ENCODE measurements at regions not wholly inside any gene's neighbourhood (a gene's known extent, or its start where the extent isn't known, plus 50 kb on each side); places are given as distances from the start of the nearest gene placed in this dataset.

DNA sequence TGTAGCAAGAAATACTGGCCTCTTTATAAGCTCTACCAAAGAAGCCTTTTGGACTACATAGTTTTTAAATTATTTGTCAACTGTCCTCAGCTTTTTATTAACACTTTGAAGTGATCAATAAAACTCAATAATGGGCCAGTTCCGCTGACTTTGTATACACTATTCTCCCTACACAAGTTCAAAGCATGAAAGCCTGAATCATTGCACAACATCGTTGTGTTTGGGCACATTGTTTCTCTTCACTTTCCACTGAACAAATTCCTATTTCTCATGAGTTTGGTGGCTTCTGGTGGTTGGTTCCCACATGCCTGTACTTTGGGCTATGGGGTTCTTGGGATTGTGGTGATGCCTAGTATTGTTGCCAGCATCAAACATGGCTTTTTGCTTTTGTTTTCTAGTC is 561.8 kb upstream of the LRRN3 start (continued):
- no peak for TF ChIP-seq PPARG (CRISPR knock-in tag; conservative IDR thresholded peaks at IDR 0.05)
- TF ChIP-seq SALL1 (CRISPR knock-in tag; IDR thresholded peaks at IDR 0.05): peak; percentile 20; the same call in 1 of the 2 replicates
- no peak for TF ChIP-seq RBAK (CRISPR knock-in tag; IDR thresholded peaks at IDR 0.05)
- TF ChIP-seq, protein P1, sequence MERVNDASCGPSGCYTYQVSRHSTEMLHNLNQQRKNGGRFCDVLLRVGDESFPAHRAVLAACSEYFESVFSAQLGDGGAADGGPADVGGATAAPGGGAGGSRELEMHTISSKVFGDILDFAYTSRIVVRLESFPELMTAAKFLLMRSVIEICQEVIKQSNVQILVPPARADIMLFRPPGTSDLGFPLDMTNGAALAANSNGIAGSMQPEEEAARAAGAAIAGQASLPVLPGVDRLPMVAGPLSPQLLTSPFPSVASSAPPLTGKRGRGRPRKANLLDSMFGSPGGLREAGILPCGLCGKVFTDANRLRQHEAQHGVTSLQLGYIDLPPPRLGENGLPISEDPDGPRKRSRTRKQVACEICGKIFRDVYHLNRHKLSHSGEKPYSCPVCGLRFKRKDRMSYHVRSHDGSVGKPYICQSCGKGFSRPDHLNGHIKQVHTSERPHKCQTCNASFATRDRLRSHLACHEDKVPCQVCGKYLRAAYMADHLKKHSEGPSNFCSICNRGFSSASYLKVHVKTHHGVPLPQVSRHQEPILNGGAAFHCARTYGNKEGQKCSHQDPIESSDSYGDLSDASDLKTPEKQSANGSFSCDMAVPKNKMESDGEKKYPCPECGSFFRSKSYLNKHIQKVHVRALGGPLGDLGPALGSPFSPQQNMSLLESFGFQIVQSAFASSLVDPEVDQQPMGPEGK (CRISPR knock-in tag; IDR thresholded peaks at IDR 0.05): no peak
- no peak for TF ChIP-seq ELF3 (CRISPR knock-in tag; IDR thresholded peaks at IDR 0.05)
- no peak for TF ChIP-seq NAIF1 (CRISPR knock-in tag; IDR thresholded peaks at IDR 0.05; ENCODE audit: borderline replicate concordance)
- TF ChIP-seq MAFG (CRISPR knock-in tag; IDR thresholded peaks at IDR 0.05): no peak
- TF ChIP-seq ZNF124 (CRISPR knock-in tag; IDR thresholded peaks at IDR 0.05): no peak
- TF ChIP-seq GTF2F1 (IDR thresholded peaks at IDR 0.05; ENCODE audit: low read length): no peak
- TF ChIP-seq, protein P2, sequence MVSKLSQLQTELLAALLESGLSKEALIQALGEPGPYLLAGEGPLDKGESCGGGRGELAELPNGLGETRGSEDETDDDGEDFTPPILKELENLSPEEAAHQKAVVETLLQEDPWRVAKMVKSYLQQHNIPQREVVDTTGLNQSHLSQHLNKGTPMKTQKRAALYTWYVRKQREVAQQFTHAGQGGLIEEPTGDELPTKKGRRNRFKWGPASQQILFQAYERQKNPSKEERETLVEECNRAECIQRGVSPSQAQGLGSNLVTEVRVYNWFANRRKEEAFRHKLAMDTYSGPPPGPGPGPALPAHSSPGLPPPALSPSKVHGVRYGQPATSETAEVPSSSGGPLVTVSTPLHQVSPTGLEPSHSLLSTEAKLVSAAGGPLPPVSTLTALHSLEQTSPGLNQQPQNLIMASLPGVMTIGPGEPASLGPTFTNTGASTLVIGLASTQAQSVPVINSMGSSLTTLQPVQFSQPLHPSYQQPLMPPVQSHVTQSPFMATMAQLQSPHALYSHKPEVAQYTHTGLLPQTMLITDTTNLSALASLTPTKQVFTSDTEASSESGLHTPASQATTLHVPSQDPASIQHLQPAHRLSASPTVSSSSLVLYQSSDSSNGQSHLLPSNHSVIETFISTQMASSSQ (IDR thresholded peaks at IDR 0.05; ENCODE audit: low read depth): no peak
- TF ChIP-seq, protein P2 (CRISPR knock-in tag; IDR thresholded peaks at IDR 0.05; ENCODE audit: borderline replicate concordance): peak; percentile 14; the same call in 1 of the 2 replicates
- TF ChIP-seq, protein P3, sequence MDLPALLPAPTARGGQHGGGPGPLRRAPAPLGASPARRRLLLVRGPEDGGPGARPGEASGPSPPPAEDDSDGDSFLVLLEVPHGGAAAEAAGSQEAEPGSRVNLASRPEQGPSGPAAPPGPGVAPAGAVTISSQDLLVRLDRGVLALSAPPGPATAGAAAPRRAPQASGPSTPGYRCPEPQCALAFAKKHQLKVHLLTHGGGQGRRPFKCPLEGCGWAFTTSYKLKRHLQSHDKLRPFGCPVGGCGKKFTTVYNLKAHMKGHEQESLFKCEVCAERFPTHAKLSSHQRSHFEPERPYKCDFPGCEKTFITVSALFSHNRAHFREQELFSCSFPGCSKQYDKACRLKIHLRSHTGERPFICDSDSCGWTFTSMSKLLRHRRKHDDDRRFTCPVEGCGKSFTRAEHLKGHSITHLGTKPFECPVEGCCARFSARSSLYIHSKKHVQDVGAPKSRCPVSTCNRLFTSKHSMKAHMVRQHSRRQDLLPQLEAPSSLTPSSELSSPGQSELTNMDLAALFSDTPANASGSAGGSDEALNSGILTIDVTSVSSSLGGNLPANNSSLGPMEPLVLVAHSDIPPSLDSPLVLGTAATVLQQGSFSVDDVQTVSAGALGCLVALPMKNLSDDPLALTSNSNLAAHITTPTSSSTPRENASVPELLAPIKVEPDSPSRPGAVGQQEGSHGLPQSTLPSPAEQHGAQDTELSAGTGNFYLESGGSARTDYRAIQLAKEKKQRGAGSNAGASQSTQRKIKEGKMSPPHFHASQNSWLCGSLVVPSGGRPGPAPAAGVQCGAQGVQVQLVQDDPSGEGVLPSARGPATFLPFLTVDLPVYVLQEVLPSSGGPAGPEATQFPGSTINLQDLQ (CRISPR knock-in tag; IDR thresholded peaks at IDR 0.05): no peak
- TF ChIP-seq, protein P4, sequence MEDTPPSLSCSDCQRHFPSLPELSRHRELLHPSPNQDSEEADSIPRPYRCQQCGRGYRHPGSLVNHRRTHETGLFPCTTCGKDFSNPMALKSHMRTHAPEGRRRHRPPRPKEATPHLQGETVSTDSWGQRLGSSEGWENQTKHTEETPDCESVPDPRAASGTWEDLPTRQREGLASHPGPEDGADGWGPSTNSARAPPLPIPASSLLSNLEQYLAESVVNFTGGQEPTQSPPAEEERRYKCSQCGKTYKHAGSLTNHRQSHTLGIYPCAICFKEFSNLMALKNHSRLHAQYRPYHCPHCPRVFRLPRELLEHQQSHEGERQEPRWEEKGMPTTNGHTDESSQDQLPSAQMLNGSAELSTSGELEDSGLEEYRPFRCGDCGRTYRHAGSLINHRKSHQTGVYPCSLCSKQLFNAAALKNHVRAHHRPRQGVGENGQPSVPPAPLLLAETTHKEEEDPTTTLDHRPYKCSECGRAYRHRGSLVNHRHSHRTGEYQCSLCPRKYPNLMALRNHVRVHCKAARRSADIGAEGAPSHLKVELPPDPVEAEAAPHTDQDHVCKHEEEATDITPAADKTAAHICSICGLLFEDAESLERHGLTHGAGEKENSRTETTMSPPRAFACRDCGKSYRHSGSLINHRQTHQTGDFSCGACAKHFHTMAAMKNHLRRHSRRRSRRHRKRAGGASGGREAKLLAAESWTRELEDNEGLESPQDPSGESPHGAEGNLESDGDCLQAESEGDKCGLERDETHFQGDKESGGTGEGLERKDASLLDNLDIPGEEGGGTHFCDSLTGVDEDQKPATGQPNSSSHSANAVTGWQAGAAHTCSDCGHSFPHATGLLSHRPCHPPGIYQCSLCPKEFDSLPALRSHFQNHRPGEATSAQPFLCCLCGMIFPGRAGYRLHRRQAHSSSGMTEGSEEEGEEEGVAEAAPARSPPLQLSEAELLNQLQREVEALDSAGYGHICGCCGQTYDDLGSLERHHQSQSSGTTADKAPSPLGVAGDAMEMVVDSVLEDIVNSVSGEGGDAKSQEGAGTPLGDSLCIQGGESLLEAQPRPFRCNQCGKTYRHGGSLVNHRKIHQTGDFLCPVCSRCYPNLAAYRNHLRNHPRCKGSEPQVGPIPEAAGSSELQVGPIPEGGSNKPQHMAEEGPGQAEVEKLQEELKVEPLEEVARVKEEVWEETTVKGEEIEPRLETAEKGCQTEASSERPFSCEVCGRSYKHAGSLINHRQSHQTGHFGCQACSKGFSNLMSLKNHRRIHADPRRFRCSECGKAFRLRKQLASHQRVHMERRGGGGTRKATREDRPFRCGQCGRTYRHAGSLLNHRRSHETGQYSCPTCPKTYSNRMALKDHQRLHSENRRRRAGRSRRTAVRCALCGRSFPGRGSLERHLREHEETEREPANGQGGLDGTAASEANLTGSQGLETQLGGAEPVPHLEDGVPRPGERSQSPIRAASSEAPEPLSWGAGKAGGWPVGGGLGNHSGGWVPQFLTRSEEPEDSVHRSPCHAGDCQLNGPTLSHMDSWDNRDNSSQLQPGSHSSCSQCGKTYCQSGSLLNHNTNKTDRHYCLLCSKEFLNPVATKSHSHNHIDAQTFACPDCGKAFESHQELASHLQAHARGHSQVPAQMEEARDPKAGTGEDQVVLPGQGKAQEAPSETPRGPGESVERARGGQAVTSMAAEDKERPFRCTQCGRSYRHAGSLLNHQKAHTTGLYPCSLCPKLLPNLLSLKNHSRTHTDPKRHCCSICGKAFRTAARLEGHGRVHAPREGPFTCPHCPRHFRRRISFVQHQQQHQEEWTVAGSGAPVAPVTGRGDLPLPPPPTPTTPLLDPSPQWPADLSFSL (CRISPR knock-in tag; IDR thresholded peaks at IDR 0.05): peak; percentile 27; the same call in 1 of the 2 replicates
- TF ChIP-seq FOXO1 (CRISPR knock-in tag; IDR thresholded peaks at IDR 0.05): peak; percentile 55; the same call in 1 of the 2 replicates
